ENCODE measurements at regions not wholly inside any gene's neighbourhood (a gene's known extent, or its start where the extent isn't known, plus 50 kb on each side); places are given as distances from the start of the nearest gene placed in this dataset.

- intact Hi-C loops (cut with DNase I), result no loop called here
- Histone ChIP-seq H3K36me3 (no peaks in the 10 kb centered on the region), H3K9me3 (no peaks in the 10 kb centered on the region), H3K4me3 (no peak overlapping the region), H3K27me3 (ENCODE audit: low read depth) (no peaks in the 10 kb centered on the region), H3K4me1 (no peaks in the 10 kb centered on the region), H3K27ac (no peak overlapping the region)
- no peak for ATAC-seq
- no peak for DNase-seq
- TF ChIP-seq CTCF (IDR thresholded peaks at IDR 0.05), result no peak
Observed at GRCh38 chr3:106946866-106947265, 430.4 kb upstream of the CCDC54 start.

- no peak for TF ChIP-seq CTCF (IDR thresholded peaks at IDR 0.05)
- Histone ChIP-seq H3K4me1 (no peaks in the 10 kb centered on the region), H3K27ac (no peak overlapping the region), H3K4me3 (no peak overlapping the region), H3K36me3 (no peaks in the 10 kb centered on the region), H3K9me3 (no peaks in the 10 kb centered on the region), H3K27me3 (ENCODE audit: low read depth) (no peaks in the 10 kb centered on the region)
- no peak for DNase-seq
- no peak for ATAC-seq
- intact Hi-C loops (cut with DNase I), result no loop called here
Observed at GRCh38 chr3:106957029-106957428, 420.2 kb upstream of the CCDC54 start.

GRCh38 chr3:106962993-106963392 lies 414.2 kb upstream of the CCDC54 start:
- DNase-seq (no peak), ATAC-seq (no peak)
- no peak overlapping the region for H3K27ac ChIP-seq
- no peaks in the 10 kb centered on the region for H3K36me3 ChIP-seq
- intact Hi-C loops (cut with DNase I), result no loop called here
- peaks cover 11% of the 10 kb centered on the region for H3K4me1 ChIP-seq
- H3K9me3 ChIP-seq, result no peaks in the 10 kb centered on the region
- no peaks in the 10 kb centered on the region for H3K27me3 ChIP-seq (ENCODE audit: low read depth)
- H3K4me3 ChIP-seq, result no peak overlapping the region
- no peak for TF ChIP-seq CTCF (IDR thresholded peaks at IDR 0.05)

- peaks cover 11% of the 10 kb centered on the region for H3K4me1 ChIP-seq
- no peaks in the 10 kb centered on the region for H3K9me3 ChIP-seq
- no peak overlapping the region for H3K4me3 ChIP-seq
- no peak overlapping the region for H3K27ac ChIP-seq
- H3K36me3 ChIP-seq, result no peaks in the 10 kb centered on the region
- intact Hi-C loops (cut with DNase I), result no loop called here
- DNase-seq (no peak), ATAC-seq (peak; percentile 48 to 86)
- TF ChIP-seq CTCF (IDR thresholded peaks at IDR 0.05), result no peak
- no peaks in the 10 kb centered on the region for H3K27me3 ChIP-seq (ENCODE audit: low read depth)
Observed at GRCh38 chr3:106963442-106963841, 413.8 kb upstream of the CCDC54 start.

- Histone ChIP-seq H3K27ac (no peak overlapping the region), H3K27me3 (ENCODE audit: low read depth) (no peaks in the 10 kb centered on the region), H3K9me3 (no peaks in the 10 kb centered on the region), H3K4me3 (no peak overlapping the region), H3K36me3 (no peaks in the 10 kb centered on the region), H3K4me1 (peaks cover 11% of the 10 kb centered on the region)
- no peak for TF ChIP-seq CTCF (IDR thresholded peaks at IDR 0.05)
- no peak for DNase-seq
- ATAC-seq, result peak in 1 of 2 donors; percentile 21
- intact Hi-C loops (cut with DNase I), result no loop called here
Observed at GRCh38 chr3:106965307-106965706, 411.9 kb upstream of the CCDC54 start.

- no peak for TF ChIP-seq CTCF (IDR thresholded peaks at IDR 0.05)
- Histone ChIP-seq H3K27ac (no peak overlapping the region), H3K36me3 (no peaks in the 10 kb centered on the region), H3K4me1 (no peaks in the 10 kb centered on the region), H3K9me3 (no peaks in the 10 kb centered on the region), H3K27me3 (ENCODE audit: low read depth) (no peaks in the 10 kb centered on the region), H3K4me3 (no peak overlapping the region)
- DNase-seq, result no peak
- no peak for ATAC-seq
- intact Hi-C loops (cut with DNase I), result no loop called here
Observed at GRCh38 chr3:106969596-106969995, 407.6 kb upstream of the CCDC54 start.

All from lower lobe of right lung (tissue), 2 donors.